Glutamatergic neuron (in vitro differentiated cells): ENCODE measurements at regions not wholly inside any gene's neighbourhood (a gene's known extent, or its start where the extent isn't known, plus 50 kb on each side); places are given as distances from the start of the nearest gene placed in this dataset.
A peak's percentile ranks its signal among the peaks of the same experiment; 100 is the strongest.

ENCODE experiments used
- DNase-seq: peaks from one replicate; pipeline ENCODE4 v3.0.0; 2022
- H3K27ac Mint-ChIP-seq: one replicate; pipeline ENCODE4 v1.8.0; 2020; ENCODE audit warnings: mild to moderate bottlenecking, mixed read lengths, inconsistent platforms; ENCODE audit not compliant: unreplicated experiment
- H3K27me3 Mint-ChIP-seq: one replicate; pipeline ENCODE4 v1.8.0; 2020; ENCODE audit warnings: mild to moderate bottlenecking, moderate library complexity, mixed read lengths, inconsistent platforms; ENCODE audit not compliant: unreplicated experiment
- H3K36me3 Mint-ChIP-seq: one replicate; pipeline ENCODE4 v1.8.0; 2020; ENCODE audit warnings: mild to moderate bottlenecking, mixed read lengths, inconsistent platforms; ENCODE audit not compliant: unreplicated experiment
- H3K4me1 Mint-ChIP-seq: one replicate; pipeline ENCODE4 v1.8.0; 2020; ENCODE audit warnings: mild to moderate bottlenecking, low read depth, mixed read lengths, inconsistent platforms; ENCODE audit not compliant: unreplicated experiment
- H3K4me3 Mint-ChIP-seq: one replicate; pipeline ENCODE4 v1.8.0; 2020; ENCODE audit warnings: mild to moderate bottlenecking, mixed read lengths, inconsistent platforms; ENCODE audit not compliant: unreplicated experiment
- H3K9me3 Mint-ChIP-seq: one replicate; pipeline ENCODE4 v1.8.0; 2020; ENCODE audit warnings: mild to moderate bottlenecking, moderate library complexity, mixed read lengths, inconsistent platforms; ENCODE audit not compliant: unreplicated experiment
- TF ChIP-seq, protein P1 (sequence below): fragments of 200-600 bp; sonication (generic); IDR thresholded peaks from one replicate; pipeline ENCODE4 v1.5.0; 2021; ENCODE audit not compliant: partially characterized antibody, unreplicated experiment

DNA sequence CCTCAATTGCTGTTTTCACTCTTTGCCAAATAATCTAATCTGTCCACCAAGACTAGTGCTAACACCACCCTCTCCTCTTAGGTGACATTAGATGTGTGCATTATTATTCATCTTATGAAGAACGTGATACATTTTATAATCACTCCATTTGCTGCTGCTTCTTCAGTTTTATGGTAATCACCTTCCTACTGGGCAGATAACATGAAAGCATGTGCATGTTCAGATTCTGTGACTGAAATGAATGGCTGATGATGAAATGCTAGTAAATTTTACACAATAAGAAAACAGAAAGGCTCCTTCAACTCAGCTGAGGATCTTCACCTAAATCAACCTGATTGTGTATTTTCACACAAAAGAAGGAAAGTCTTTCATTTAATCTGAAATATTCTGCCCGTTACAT, 577.6 kb downstream of the CSNK1G3 start:
- no peak for DNase-seq
- H3K27ac Mint-ChIP-seq, result peak overlapping the region; percentile 89
- peak overlapping the region; percentile 31 for H3K4me3 Mint-ChIP-seq
- H3K27me3 Mint-ChIP-seq, result peaks cover 3% of the 10 kb centered on the region
- TF ChIP-seq, protein P1, sequence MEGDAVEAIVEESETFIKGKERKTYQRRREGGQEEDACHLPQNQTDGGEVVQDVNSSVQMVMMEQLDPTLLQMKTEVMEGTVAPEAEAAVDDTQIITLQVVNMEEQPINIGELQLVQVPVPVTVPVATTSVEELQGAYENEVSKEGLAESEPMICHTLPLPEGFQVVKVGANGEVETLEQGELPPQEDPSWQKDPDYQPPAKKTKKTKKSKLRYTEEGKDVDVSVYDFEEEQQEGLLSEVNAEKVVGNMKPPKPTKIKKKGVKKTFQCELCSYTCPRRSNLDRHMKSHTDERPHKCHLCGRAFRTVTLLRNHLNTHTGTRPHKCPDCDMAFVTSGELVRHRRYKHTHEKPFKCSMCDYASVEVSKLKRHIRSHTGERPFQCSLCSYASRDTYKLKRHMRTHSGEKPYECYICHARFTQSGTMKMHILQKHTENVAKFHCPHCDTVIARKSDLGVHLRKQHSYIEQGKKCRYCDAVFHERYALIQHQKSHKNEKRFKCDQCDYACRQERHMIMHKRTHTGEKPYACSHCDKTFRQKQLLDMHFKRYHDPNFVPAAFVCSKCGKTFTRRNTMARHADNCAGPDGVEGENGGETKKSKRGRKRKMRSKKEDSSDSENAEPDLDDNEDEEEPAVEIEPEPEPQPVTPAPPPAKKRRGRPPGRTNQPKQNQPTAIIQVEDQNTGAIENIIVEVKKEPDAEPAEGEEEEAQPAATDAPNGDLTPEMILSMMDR, result no peak
- peaks cover 29% of the 10 kb centered on the region for H3K4me1 Mint-ChIP-seq
- no peaks in the 10 kb centered on the region for H3K36me3 Mint-ChIP-seq
- peaks cover 4% of the 10 kb centered on the region for H3K9me3 Mint-ChIP-seq

DNA sequence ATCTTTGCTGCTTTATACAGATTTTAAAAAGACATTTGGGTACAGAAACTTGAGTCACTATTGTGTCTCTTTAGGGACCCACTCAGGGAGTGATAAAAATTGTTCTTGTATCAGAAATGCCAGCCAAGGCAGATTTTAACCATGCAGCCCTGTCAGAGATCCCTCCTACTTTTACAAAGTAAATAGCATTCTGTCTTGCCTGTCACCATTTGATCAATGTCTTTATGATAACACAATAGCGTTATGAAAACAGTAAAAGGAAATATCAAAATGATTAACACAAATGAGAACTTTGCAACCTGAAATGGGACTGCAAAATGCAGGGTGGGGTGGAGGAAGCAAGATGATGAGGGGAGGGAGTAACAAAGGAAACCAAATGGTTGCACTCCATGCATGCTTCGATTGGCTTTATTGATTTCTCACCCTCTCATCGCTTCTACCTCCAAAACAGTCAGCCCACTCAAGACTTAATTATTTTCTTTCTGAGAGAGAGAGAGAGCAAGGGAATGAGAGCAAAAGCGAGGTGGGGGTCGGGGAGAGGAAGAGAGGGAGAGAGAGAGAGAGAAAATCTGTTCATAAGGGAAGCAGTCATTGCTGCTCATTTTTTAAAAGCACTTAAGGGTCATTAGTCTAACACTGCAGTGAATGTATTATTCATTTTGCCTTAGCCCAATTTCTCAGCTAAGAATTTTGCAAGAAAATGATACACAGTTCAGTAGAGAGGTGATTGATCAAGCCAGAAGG, 576.5 kb downstream of the CSNK1G3 start:
- H3K36me3 Mint-ChIP-seq, result no peaks in the 10 kb centered on the region
- peaks cover 29% of the 10 kb centered on the region for H3K4me1 Mint-ChIP-seq
- TF ChIP-seq, protein P1, result no peak
- DNase-seq, result peak; percentile 45
- H3K27me3 Mint-ChIP-seq, result peaks cover 3% of the 10 kb centered on the region
- peak overlapping the region; percentile 97 for H3K27ac Mint-ChIP-seq
- peak overlapping the region; percentile 70 for H3K4me3 Mint-ChIP-seq
- H3K9me3 Mint-ChIP-seq, result peaks cover 4% of the 10 kb centered on the region

DNA sequence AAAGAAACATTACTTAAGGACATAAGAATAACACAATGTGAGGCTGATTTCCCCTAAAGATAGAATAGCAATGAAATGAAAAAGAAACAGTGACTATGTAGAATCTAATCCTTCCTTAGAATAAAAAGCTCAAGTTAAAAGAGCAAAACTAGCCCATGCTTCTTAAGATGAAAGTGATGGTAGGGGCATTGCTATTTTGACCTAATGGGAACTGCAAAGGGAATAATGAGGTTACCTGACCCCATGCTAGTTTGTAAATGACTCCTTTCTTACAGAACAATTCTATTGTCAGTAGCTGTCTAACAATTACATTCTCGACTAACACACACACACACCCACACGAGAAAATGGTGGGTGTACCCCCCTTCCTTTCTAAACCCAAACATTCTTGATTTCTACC, 575.8 kb downstream of the CSNK1G3 start:
- Mint-ChIP-seq H3K27ac (peak overlapping the region; percentile 97), H3K9me3 (peaks cover 4% of the 10 kb centered on the region), H3K27me3 (peaks cover 3% of the 10 kb centered on the region), H3K36me3 (no peaks in the 10 kb centered on the region), H3K4me3 (peak overlapping the region; percentile 70), H3K4me1 (peaks cover 29% of the 10 kb centered on the region)
- no peak for DNase-seq
- TF ChIP-seq, protein P1, result no peak

DNA sequence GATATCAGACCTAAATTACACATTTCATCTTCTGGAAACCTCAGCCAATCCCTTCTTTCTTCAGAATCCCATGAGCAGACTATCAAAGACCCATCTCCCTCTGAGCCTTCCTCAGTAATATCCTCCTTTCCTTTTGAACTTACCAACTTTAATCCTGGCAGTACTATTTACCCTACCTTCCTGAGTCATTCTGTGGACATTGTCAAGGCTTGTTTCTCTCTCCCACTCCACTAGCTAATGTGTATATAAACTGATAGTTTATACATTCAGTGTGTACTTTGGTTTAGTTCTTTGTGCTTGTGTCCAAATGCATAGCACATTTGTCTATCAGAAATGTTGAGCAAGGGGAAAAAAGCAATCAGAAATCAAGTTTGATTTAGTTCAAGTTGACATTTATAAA, 568.3 kb downstream of the CSNK1G3 start:
- H3K4me1 Mint-ChIP-seq, result no peaks in the 10 kb centered on the region
- TF ChIP-seq, protein P1, result no peak
- H3K36me3 Mint-ChIP-seq, result peaks cover 4% of the 10 kb centered on the region
- no peak overlapping the region for H3K27ac Mint-ChIP-seq
- no peaks in the 10 kb centered on the region for H3K27me3 Mint-ChIP-seq
- DNase-seq, result no peak
- H3K9me3 Mint-ChIP-seq, result peaks cover 3% of the 10 kb centered on the region
- no peak overlapping the region for H3K4me3 Mint-ChIP-seq

DNA sequence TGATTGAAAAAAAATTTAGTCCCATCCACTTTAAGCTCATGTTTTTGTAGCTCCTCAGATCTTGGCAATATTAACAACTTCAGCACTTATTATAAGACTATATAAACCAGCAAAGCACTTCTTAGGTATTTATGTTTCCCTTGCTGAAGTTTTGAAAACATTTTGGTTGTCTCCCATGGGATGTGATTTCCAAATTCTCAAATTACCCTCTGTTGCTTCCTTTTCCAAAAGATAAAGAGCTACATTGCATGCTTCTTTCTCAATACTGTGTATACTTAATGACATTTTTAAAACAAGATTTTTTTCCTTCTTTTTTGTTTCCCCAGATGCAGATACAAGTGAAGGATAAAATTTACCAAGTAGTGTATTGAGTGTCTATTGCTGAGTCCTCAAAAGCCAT, 567.1 kb downstream of the CSNK1G3 start:
- H3K27ac Mint-ChIP-seq, result no peak overlapping the region
- DNase-seq, result no peak
- TF ChIP-seq, protein P1, result no peak
- H3K4me1 Mint-ChIP-seq, result no peaks in the 10 kb centered on the region
- H3K4me3 Mint-ChIP-seq, result no peak overlapping the region
- H3K9me3 Mint-ChIP-seq, result peaks cover 3% of the 10 kb centered on the region
- H3K36me3 Mint-ChIP-seq, result peaks cover 4% of the 10 kb centered on the region
- H3K27me3 Mint-ChIP-seq, result no peaks in the 10 kb centered on the region
